ENCODE measurements at regions not wholly inside any gene's neighbourhood (a gene's known extent, or its start where the extent isn't known, plus 50 kb on each side); places are given as distances from the start of the nearest gene placed in this dataset.
"Not testable (repeated sequence)": the region's sequence is repeated elsewhere in the genome, so short reads cannot be mapped to it uniquely, and the experiment has no call there.

GRCh38 chr5:4581289-4581688 is 558.8 kb upstream of the ADAMTS16 start:
- no peak for DNase-seq

DNA sequence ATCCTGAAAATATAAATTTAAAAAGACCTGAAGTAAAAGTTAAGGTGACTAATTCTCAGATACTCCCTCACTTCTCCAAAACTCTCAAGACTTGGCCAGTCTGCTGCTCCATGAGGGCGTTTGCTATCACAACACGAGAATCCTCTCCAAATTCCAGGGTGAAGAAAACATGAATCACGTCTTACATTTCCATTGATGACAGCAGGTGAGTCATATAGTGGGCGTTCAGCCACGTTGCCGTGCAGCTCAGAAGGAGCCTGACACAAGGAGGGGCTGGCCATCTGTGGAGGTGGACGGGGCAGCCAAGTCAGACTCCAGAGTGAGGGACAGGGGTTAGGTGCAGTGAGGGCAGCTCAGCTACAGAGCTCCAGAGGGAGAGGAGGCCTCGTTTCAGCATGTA is 555.1 kb upstream of the ADAMTS16 start:
- no peak for DNase-seq

- DNase-seq, result no peak
Measured at GRCh38 chr5:4613440-4613839, 526.7 kb upstream of the ADAMTS16 start.

DNA sequence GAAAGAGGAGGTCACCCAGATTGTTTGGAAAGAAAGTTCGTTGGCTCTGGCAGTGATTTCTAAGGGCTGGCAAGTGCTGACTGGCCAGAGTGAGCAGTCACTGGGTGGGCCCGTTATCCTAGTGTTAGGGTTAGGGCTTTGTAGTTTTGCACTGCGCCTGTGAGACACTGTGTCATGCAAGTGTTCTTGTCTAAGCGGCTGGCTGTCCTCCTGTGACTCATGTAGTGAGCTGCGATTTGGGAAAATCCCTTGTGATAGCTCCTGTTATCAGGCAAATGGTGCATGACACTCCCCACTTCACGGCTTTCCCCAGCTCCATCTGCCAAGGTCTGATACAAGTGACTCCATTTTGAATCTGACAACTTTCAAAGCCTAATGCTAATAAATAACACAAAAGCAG is 526.0 kb upstream of the ADAMTS16 start:
- DNase-seq, result no peak

- DNase-seq, result not testable (repeated sequence)
Measured at GRCh38 chr5:4615369-4615768, 524.8 kb upstream of the ADAMTS16 start.

DNA sequence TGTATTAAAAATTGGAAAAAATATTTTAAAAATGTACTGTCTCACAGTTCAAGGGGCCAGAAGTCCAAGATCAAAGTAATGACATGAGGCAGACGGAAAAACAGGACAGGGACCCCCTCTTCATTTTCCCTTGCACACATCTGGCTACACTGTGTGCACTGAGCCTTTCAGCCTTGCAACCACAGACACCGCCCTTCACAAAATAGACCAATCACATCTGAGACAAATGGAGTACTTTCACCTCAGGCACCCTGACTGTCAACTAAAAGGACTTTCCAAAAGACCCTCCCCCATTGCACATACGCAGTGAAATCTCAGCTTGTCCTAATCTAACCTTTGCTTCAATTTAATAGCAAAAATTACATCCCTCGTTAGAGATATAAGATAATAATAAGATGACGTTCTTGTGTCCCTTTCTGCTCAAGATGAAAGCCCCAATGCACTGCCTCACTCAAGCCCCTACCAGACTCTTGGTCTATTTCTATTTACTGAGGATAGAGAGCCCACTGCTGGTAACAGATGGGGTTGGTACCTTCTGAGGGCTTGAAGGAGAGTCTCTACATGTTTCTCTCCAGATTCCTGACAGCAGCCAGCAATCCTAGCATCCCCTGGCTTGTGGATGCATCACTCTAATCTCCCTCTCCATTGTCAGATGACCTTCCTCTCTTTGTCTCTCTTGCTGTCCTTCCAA is 514.8 kb upstream of the ADAMTS16 start:
- DNase-seq, result no peak

DNA sequence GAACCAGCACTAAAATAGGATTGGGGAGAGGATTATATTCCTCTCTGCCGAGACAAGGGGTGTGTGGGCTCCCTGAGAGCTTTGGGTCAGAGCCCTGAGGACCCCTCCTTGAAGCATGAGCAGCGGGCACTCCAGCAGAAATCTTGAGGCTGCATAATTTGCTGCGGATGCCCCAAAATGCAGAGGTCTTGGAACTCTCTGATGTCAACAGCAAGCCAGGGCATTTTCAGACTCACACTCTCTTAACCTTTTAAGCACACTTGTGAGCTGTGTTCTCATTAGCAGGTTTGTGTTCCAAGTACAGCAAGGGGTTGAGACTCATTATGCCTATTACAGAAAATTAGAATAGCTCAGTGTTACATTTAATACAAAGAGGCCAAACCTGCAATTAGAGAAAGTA is 513.0 kb upstream of the ADAMTS16 start:
- no peak for DNase-seq

- DNase-seq, result no peak
Measured at GRCh38 chr5:4627929-4628328, 512.2 kb upstream of the ADAMTS16 start.

DNA sequence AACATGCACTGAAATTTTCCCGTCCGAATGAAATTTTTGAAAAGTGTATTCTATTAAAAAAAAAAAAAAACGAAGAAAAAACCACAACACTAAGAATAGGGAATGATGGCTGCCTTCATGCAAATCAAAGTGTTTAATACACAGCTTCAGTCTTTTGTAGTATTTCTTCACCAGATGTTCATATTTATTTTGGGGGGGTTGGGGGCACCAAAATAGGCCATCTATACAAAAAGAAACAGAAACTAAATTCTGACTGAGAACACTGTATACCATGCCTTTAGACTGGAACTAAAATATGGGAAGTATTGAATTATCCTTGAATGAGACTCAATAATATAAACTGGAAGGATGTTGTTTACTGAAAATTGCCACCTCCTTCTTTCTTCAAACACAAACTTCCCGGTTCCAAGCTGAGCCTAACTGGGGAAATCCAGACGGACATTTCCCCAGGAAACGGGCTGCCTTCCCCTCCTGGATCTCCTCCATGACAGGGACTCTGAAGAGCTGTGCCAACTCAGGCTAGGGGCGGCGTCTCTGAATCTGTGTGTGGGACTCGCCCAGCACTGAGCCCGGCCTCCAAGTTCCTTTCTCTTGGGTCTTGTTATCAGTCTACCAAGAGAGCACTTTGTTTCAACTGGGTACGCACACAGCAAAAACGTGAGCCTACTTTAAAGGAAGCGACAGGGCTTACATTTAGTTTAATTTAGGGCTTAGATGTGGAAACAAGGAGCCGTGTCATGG is 511.3 kb upstream of the ADAMTS16 start:
- no peak for DNase-seq

DNA sequence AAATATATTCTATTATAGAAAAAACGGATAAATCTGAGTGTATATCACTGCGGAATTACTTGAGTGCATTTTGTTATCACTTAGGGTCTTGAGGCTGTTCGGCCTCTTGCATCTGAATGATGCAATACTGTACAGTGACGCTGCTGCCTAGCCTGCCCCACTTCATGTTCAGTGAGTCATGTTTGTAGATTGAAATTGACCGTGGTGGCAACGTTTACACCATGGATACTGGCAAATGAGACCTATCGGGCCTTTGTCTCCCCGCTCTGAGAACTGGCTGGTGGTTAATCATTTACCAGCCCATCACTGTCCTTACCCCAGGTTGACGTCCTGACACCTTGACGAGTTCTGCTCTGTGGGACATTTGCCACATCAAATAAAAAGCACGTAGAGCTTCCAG is 510.1 kb upstream of the ADAMTS16 start:
- DNase-seq, result no peak

DNA sequence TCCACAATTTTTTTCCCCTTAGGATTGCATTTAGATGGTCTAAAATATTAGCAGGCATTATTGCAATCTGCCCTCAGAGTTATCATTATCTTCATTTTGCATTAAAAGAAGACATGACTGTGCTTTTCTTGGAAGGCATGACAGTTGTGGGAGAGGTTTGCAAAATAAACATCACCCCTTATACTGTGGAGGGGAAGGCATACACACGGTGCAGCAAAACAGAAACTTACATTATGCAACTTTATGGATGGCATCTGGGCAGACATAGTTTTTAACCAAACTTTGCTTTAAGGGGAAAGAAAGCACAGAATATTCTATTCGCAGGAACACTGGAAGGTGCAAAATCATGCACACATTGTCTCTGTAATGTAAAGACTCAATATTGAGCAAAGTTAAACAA is 505.8 kb upstream of the ADAMTS16 start:
- DNase-seq, result no peak

DNA sequence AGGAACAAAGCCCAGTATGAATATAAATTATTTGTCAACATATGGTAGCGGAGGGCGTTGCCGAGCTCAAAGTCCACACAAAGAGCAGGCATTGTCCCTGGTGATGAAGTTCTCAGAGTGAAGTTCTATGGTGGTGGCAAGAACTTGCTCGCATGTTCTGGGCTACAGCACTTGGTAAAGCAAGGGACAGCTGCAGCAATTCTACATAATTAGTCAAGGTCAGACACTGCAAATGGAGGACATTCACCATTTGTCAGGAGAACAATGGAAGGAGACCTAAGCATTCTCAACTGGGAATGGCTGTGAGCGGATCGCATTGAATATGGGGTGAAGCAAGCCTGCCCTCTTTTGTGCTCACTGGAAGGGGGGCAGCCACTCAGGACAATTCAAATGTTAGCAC is 503.8 kb upstream of the ADAMTS16 start:
- no peak for DNase-seq

DNA sequence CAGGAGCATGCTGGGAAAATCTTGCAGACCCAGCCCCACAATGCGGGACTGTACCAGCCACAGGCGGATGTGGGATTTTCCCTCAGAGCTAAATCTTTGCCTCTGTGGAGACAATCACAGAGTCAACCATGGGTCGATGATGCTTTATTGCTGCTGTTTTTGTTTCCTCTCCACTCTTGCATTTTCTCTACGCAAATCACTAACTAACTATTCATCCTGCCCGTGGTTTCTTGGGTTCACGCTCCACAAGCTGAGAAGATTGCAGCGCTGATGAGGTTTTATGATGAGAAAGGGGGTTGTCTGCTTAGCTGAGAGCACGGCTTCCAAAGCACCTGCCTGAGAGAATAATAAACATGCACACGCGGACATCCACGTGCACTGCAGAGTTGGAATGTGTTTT is 500.2 kb upstream of the ADAMTS16 start:
- no peak for DNase-seq

- DNase-seq, result no peak
Measured at GRCh38 chr5:4640795-4641194, 499.3 kb upstream of the ADAMTS16 start.

DNA sequence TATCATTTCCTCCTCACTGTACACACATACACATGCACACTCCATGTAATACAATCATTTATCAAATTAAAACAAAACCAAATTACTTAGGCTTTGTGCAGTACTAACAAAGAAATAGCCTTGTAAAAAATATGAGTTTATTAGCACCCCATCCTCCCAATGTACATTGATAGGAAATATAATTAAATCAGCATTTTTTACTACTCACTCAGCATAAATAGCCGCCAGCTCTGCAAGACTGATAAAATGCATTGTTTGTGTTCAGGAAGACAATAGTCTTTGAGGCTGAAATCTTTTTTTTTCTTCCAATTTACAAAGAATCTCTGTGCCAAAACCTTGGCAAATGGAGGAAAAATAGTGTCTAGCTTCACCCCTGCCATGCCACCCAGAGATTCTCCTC is 497.6 kb upstream of the ADAMTS16 start:
- DNase-seq, result no peak

GRCh38 chr5:4643190-4643589 is 496.9 kb upstream of the ADAMTS16 start:
- no peak for DNase-seq

DNA sequence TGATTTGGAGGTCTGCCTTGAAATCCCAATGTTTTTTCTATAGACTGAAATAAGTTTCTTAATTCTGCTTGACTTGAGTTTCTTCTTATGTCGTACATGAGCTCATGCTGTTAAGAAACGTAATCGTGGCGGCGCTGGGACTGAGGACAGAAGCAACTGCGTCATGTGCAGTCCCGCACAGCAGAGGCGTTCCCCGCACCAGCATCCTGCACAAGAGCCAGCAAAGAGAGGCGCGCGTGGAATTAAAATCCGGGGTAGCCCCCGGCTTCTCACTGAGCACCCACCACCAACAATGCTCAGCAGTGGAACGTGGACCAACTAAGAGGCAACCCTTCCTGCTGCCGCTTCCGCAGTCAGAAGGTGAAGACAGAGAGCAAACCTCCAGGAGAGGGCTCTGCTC is 496.2 kb upstream of the ADAMTS16 start:
- DNase-seq, result no peak

GRCh38 chr5:4646715-4647375 is 493.3 kb upstream of the ADAMTS16 start:
- no peak for DNase-seq

DNA sequence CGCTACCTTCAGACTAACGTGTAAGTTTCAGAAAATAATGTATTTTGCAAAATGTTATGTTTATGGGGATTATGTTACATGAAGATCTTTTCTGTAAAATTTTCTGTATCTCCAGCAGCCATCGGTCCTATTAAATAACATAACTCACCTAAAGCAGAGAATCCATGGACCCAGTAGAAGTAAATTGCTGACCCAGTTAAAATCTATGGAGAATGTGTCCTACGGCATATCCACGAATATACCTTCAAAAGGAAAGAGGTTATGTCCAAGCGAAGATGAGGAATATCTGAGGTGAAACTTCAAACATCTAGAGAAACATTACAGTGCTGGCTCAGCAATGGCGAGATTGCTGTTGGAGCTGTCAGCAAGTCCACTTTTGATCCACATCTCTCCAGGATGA is 492.2 kb upstream of the ADAMTS16 start:
- DNase-seq, result no peak

- DNase-seq, result no peak
Measured at GRCh38 chr5:4651806-4652565, 488.1 kb upstream of the ADAMTS16 start.

DNA sequence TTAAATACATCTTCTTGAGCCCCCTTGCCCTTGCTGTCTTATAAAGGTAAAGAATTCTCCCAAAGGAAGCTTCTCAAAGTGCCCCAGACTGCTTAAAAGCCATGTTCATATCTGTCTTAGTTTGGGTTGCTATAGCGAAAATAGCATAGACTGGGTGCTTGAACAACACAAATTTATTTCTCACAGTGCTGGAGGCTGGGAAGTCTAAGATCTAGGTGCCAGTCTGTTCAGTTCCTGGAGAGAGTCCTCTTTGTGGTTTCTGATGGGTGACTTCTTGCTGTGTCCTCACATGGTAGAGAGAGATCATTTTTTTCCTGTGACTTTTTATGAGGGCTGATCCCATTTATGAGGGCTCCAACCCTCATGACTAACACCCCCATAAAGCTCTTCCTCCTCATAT is 486.7 kb upstream of the ADAMTS16 start:
- DNase-seq, result no peak

DNA sequence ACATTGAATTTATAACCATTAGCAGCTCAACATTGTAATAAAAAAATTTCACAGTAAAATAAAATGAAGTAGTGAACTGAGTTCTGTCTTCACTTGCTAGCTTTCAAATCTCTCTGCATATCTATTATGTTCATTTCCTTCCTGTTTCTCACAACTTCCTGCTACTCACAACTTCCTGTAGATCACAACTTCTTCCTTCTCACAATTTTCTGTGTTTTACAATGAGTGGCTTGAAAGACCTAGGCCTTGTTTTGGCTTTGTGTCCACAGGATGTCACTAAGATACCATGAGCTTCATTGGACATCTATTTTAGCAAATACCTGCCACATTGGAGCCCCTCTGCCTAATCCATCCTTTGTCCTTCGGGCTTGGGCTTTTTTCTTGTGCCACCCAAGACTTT is 480.3 kb upstream of the ADAMTS16 start:
- peak; percentile 26 for DNase-seq

GRCh38 chr5:4661326-4661725 is 478.8 kb upstream of the ADAMTS16 start:
- no peak for DNase-seq

DNA sequence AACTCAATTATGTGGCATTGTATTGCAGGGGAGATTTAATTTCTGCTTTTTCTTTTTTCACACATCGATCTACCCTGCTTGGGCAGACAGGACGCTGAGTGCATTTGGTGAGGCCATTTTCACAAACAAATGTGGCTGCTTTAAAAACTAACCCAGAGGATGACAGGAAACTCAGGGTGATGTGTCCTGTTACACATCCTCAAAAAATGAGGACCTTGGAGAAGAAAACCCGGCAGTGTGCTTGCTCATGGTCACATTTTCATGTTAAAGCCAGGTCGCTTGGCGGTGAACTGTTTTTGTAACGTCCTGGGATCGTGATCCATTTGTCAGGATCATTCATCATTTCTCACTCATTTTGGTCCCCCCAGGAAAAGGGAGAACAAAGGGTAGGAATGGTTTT is 478.3 kb upstream of the ADAMTS16 start:
- DNase-seq, result no peak

All from GF-D8 (cell line).